RWPE2 (cell line): ENCODE measurements at regions not wholly inside any gene's neighbourhood (a gene's known extent, or its start where the extent isn't known, plus 50 kb on each side); places are given as distances from the start of the nearest gene placed in this dataset.

ENCODE experiments used
- ATAC-seq: fragments of 200-7000 bp; cut with Tn5 transposase; 3 replicates; pipeline ENCODE4 v1.9.1; 2021; ENCODE audit warnings: low read depth
- DNase-seq: peaks from one replicate; pipeline ENCODE4 v3.0.0-alpha.2; 2020; ENCODE audit warnings: low spot score
- H3K27ac ChIP-seq: fragments of 450-650 bp; 2 replicates; pipeline ENCODE4 v1.5.1; 2017; ENCODE audit warnings: mild to moderate bottlenecking; ENCODE audit not compliant: poor library complexity, severe bottlenecking
- H3K27me3 ChIP-seq: fragments of 250-450 bp; sonication (Bioruptor Pico); 2 replicates; pipeline ENCODE4 v1.5.1; 2021; ENCODE audit warnings: mild to moderate bottlenecking, moderate library complexity; ENCODE audit not compliant: insufficient read depth, poor library complexity, severe bottlenecking
- H3K36me3 ChIP-seq: fragments of 250-450 bp; sonication (Bioruptor Pico); 2 replicates; pipeline ENCODE4 v1.5.1; 2020; ENCODE audit warnings: low read depth, mild to moderate bottlenecking, moderate library complexity
- H3K4me1 ChIP-seq: fragments of 250-450 bp; sonication (Bioruptor Pico); 2 replicates; pipeline ENCODE4 v1.5.1; 2021; ENCODE audit warnings: mild to moderate bottlenecking, moderate library complexity; ENCODE audit not compliant: insufficient read depth, poor library complexity, severe bottlenecking
- H3K4me3 ChIP-seq: fragments of 250-450 bp; sonication (Bioruptor Pico); 2 replicates; pipeline ENCODE4 v1.5.1; 2021; ENCODE audit warnings: mild to moderate bottlenecking, moderate library complexity; ENCODE audit not compliant: severe bottlenecking
- H3K9me3 ChIP-seq: fragments of 250-450 bp; sonication (Bioruptor Pico); 2 replicates; pipeline ENCODE4 v1.5.1; 2021; ENCODE audit warnings: mild to moderate bottlenecking, moderate library complexity; ENCODE audit not compliant: severe bottlenecking
- TF ChIP-seq, protein P1 (sequence below): fragments of 450-650 bp; IDR thresholded peaks from one replicate; pipeline ENCODE4 v1.5.1; 2017; ENCODE audit warnings: mild to moderate bottlenecking, moderate library complexity; ENCODE audit not compliant: poor library complexity, severe bottlenecking

DNA sequence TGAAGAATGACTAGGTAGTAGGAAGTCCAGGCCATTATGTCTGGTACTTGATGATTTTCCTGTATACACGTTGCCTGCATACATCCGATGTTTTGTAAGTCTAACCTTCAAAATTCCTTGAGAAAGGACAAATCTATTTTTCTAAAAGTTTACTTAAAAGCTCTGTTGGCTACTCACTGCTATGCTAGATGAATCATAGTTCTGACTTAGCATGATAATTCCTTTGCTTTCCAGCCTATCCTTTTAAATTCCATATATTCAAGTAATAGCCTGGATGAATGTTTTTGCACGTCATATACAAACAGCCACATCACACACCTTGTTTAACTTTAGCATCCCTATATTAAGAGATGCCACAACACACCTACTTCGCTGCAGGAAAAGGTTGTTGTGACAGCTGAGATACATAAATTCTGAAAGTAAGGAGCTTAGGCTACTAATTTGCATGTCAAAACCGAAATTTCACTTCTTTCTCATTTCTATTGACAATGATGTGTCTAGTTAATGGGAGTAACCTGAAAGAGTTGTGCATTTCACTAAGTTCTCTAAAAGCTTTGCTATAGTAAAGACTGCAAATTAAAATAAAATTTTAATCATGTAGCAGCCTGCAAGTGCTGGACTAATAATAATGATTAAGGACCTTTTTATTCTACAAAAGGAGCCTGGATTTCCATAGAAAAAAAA, 1116.4 kb downstream of the JRKL start:
- DNase-seq (no peak), ATAC-seq (no peak)
- TF ChIP-seq, protein P1, sequence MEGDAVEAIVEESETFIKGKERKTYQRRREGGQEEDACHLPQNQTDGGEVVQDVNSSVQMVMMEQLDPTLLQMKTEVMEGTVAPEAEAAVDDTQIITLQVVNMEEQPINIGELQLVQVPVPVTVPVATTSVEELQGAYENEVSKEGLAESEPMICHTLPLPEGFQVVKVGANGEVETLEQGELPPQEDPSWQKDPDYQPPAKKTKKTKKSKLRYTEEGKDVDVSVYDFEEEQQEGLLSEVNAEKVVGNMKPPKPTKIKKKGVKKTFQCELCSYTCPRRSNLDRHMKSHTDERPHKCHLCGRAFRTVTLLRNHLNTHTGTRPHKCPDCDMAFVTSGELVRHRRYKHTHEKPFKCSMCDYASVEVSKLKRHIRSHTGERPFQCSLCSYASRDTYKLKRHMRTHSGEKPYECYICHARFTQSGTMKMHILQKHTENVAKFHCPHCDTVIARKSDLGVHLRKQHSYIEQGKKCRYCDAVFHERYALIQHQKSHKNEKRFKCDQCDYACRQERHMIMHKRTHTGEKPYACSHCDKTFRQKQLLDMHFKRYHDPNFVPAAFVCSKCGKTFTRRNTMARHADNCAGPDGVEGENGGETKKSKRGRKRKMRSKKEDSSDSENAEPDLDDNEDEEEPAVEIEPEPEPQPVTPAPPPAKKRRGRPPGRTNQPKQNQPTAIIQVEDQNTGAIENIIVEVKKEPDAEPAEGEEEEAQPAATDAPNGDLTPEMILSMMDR: no peak
- no peaks in the 10 kb centered on the region for H3K9me3 ChIP-seq
- no peaks in the 10 kb centered on the region for H3K4me1 ChIP-seq
- H3K36me3 ChIP-seq: no peaks in the 10 kb centered on the region
- H3K27ac ChIP-seq: no peak overlapping the region
- no peak overlapping the region for H3K4me3 ChIP-seq
- no peaks in the 10 kb centered on the region for H3K27me3 ChIP-seq

DNA sequence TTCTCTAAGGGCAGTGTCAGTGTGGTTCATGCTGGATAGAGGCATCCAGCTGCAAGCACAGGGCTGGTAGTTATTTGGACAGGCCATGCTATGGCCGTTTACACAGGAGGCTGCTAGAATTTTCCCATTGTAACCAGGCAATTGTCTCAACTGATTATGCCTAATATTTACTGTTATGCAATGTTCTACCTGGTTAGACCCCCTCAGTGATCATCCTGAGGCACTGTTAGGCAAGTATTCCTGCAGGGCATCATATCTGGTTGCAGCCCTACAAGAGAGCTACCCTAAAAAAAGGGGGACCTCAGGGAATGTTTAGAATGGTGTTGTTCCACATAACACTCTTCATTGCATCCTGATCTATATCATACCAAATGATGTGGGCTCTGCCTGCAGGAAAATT, 1124.6 kb downstream of the JRKL start:
- Histone ChIP-seq H3K9me3 (no peaks in the 10 kb centered on the region), H3K36me3 (no peaks in the 10 kb centered on the region), H3K4me1 (no peaks in the 10 kb centered on the region), H3K4me3 (no peak overlapping the region), H3K27ac (no peak overlapping the region), H3K27me3 (no peaks in the 10 kb centered on the region)
- ATAC-seq (no peak), DNase-seq (no peak)
- TF ChIP-seq, protein P1: no peak

DNA sequence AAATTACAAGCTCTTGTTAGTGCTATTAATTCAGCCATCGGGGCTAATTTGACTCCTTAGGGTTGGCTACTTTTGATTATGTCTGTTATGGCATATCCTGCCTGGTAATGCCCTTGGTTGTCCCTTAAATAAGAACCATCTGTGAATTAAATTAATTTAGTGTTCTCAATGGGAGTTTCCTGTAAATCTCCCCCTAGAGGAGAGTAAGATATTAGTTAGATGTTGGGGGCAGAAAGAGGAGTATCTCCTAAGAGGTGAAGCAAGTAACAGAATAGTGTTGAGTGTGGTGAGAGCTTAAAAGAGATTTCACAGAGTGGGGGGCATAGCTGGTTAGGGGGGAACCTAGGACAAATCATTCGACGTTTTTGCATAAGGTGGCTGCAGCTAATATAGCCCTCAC, 1126.9 kb downstream of the JRKL start:
- Histone ChIP-seq H3K9me3 (no peaks in the 10 kb centered on the region), H3K36me3 (no peaks in the 10 kb centered on the region), H3K4me1 (no peaks in the 10 kb centered on the region), H3K27me3 (no peaks in the 10 kb centered on the region), H3K4me3 (no peak overlapping the region), H3K27ac (no peak overlapping the region)
- DNase-seq (no peak), ATAC-seq (no peak)
- TF ChIP-seq, protein P1: peak; percentile 12

DNA sequence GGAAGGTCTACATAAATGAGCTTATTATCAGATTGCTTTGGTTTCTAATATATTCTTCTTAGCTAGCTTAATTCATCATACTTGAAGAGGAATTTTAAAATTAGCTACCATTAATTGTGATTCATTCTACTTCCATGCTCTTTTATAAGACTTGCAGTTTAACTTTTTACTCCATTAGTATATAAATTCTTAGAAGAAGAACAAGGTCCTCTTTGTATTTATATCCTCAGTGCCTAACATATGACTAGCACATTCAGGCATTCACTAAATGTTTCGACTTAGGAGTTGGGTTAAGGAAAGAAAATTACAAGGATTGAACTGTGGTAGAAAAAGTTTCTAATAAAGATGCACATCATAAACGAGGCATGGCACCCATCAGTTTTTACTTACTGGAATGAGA, 1135.5 kb downstream of the JRKL start:
- DNase-seq: no peak
- no peaks in the 10 kb centered on the region for H3K4me1 ChIP-seq
- no peak for ATAC-seq
- no peaks in the 10 kb centered on the region for H3K9me3 ChIP-seq
- no peak overlapping the region for H3K27ac ChIP-seq
- TF ChIP-seq, protein P1: no peak
- H3K4me3 ChIP-seq: no peak overlapping the region
- H3K36me3 ChIP-seq: no peaks in the 10 kb centered on the region
- H3K27me3 ChIP-seq: no peaks in the 10 kb centered on the region

DNA sequence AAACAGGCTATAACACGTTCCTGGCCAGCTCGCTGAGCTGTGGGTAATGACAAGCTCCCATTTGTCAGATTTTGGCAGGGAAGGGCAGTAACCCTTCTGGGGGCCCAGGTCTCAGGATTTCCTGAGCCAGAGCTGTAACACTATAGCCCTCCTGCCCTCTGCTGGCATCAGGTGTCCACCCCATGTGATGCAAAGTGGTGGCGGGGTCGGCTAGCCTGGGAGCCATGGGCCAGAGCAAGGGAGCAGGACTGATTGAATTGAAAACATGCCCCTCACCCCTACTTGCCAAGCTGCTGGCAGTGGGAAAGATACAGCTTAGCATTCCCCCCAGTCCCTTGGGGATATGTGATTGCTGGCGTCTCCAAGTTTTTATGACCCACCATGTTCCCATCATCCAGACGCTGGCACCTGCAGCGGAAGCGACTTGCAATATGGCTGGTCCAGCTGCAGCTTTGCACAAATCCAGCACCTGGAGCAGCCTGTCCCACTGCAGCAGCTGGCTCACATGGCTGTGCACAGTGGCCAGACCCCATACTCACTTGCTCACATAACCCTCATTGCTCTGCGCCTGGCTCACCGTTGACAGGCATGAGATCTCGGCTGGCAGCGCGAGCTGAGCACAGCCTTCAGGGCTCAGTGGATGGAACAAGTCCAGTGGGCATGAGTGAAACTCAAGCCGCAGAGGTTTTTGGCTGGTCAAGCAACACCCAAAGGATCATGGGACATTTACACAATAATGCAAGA, 1147.8 kb downstream of the JRKL start:
- TF ChIP-seq, protein P1: no peak
- no peak for ATAC-seq
- peak; percentile 32 for DNase-seq
- no peak overlapping the region for H3K27ac ChIP-seq
- no peaks in the 10 kb centered on the region for H3K36me3 ChIP-seq
- H3K4me1 ChIP-seq: no peaks in the 10 kb centered on the region
- no peak overlapping the region for H3K4me3 ChIP-seq
- no peaks in the 10 kb centered on the region for H3K9me3 ChIP-seq
- no peaks in the 10 kb centered on the region for H3K27me3 ChIP-seq
